ENCODE measurements at regions not wholly inside any gene's neighbourhood (a gene's known extent, or its start where the extent isn't known, plus 50 kb on each side); places are given as distances from the start of the nearest gene placed in this dataset.

DNA sequence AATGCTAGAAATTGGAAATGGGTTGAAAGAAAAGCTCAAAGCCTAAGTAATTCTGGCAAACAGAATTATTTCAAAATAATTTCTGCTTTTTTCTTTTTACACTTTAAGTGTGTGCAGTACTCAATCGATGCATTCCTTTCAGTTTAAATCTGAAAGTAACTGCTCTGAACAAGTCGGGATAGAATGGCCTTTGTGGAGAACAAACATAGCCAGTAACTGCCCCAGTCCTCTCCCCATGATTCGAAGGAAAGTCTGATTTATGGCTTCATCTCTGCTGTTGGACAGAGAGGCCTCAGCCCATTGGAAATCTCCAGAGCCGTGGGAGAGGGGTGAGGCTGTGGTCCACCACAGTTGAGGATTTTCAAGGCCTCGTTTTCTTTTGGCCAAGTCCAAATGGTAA lies 174.0 kb upstream of the TLL1 start:
- Histone ChIP-seq H3K23me2 (ENCODE audit: insufficient read length, low read depth, low read length, poor library complexity, severe bottlenecking) (no peaks in the 10 kb centered on the region), H3K4me1 (ENCODE audit: insufficient read depth, low read length) (no peaks in the 10 kb centered on the region), H3K79me2 (ENCODE audit: insufficient read depth, low read length) (no peaks in the 10 kb centered on the region), H2BK120ac (ENCODE audit: low read depth, low read length, poor library complexity, severe bottlenecking) (no peak overlapping the region), H3K18ac (ENCODE audit: insufficient read length, low read depth, low read length) (no peak overlapping the region), H4K91ac (ENCODE audit: insufficient read length, low read depth, low read length) (no peak overlapping the region), H2BK15ac (ENCODE audit: low read depth, low read length) (no peak overlapping the region), H3K23ac (ENCODE audit: insufficient read length, low read depth, low read length) (no peak overlapping the region), H4K8ac (replicated peaks; ENCODE audit: insufficient read length, low read depth, low read length) (no peak overlapping the region), H4K5ac (ENCODE audit: insufficient read length, low read depth, low read length) (no peak overlapping the region), H3K9ac (ENCODE audit: extremely low read depth, insufficient read length, low read length) (no peak overlapping the region), H3T11ph (ENCODE audit: low read length) (no peak overlapping the region), H3K27me3 (ENCODE audit: insufficient read depth, low read length) (no peaks in the 10 kb centered on the region), H4K20me1 (ENCODE audit: control insufficient read depth, insufficient read depth, insufficient read length) (no peaks in the 10 kb centered on the region), H2AFZ (ENCODE audit: low read length) (no peak overlapping the region), H3K4me2 (ENCODE audit: insufficient read depth, insufficient read length, low read length) (no peak overlapping the region), H3K27ac (ENCODE audit: insufficient read length, low read depth, low read length) (no peak overlapping the region), H3K79me1 (ENCODE audit: insufficient read depth, low read depth, low read length, poor library complexity, severe bottlenecking) (no peaks in the 10 kb centered on the region), H2BK12ac (ENCODE audit: insufficient read length, low read depth, low read length) (no peak overlapping the region), H3K4ac (ENCODE audit: low read depth, low read length) (no peak overlapping the region), H3K9me3 (ENCODE audit: control insufficient read depth, low read depth, low read length) (no peaks in the 10 kb centered on the region), H3K56ac (ENCODE audit: insufficient read length, low read depth, low read length) (no peak overlapping the region), H2AK5ac (ENCODE audit: insufficient read length, low read length) (no peak overlapping the region), H2BK5ac (ENCODE audit: insufficient read length, low read length) (no peak overlapping the region), H3K14ac (ENCODE audit: insufficient read depth, low read length) (no peak overlapping the region; the same call in 1 of the 2 replicates), H2BK20ac (ENCODE audit: low read depth, low read length, poor library complexity, severe bottlenecking) (no peak overlapping the region)
- Mint-ChIP-seq H3K27ac (no peak overlapping the region), H3K4me1 (0 out of 4 replicates have a peak, but pooled peaks cover 0 to 2% of the 10 kb centered on the region in 2 experiments), H3K4me3 (no peak overlapping the region), H3K27me3 (ENCODE audit: low read depth) (no peaks in the 10 kb centered on the region), H3K36me3 (ENCODE audit: insufficient read depth in 1 of 3, low read depth in 3 of 3) (no peaks in the 10 kb centered on the region), H3K9me3 (no peaks in the 10 kb centered on the region)
- no CpG with 5 or more reads among the region's 5 CpGs for WGBS (ENCODE audit: extremely low coverage, insufficient read length, low lambda C conversion rate)
- DNase-seq, result no peak
- TF ChIP-seq, protein P1, sequence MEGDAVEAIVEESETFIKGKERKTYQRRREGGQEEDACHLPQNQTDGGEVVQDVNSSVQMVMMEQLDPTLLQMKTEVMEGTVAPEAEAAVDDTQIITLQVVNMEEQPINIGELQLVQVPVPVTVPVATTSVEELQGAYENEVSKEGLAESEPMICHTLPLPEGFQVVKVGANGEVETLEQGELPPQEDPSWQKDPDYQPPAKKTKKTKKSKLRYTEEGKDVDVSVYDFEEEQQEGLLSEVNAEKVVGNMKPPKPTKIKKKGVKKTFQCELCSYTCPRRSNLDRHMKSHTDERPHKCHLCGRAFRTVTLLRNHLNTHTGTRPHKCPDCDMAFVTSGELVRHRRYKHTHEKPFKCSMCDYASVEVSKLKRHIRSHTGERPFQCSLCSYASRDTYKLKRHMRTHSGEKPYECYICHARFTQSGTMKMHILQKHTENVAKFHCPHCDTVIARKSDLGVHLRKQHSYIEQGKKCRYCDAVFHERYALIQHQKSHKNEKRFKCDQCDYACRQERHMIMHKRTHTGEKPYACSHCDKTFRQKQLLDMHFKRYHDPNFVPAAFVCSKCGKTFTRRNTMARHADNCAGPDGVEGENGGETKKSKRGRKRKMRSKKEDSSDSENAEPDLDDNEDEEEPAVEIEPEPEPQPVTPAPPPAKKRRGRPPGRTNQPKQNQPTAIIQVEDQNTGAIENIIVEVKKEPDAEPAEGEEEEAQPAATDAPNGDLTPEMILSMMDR (conservative IDR thresholded peaks at IDR 0.05), result no peak

Data from H9 (cell line).